GM21717 (cell line): ENCODE measurements at regions not wholly inside any gene's neighbourhood (a gene's known extent, or its start where the extent isn't known, plus 50 kb on each side); places are given as distances from the start of the nearest gene placed in this dataset.
"Not testable (repeated sequence)": the region's sequence is repeated elsewhere in the genome, so short reads cannot be mapped to it uniquely, and the experiment has no call there.

ENCODE experiments used
- ATAC-seq: cut with Tn5 transposase; IDR thresholded peaks from one replicate; pipeline ENCODE4 v1.9.1; 2021; ENCODE audit warnings: mild to moderate bottlenecking, moderate library complexity; ENCODE audit not compliant: unreplicated experiment

DNA sequence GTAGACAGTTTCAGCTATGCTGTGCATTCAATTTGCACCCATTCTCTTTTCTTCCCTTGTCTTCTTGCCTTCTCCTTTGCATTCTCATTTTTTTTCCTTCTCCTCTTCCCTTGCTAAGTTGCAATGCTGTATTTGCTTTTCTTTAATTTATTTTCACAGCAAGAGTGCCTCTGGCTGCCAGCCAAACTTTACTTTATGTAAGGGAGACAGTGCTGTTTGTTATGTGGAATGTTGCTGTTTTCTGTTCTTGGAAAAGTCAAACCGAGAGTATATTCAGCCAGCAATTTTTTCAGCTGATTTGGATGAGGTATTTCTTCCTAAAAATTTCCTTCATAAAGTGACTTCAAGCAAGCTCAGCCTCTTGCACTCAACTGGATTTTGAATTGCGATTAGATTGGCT lies 1293.4 kb downstream of the ARAP2 start:
- no peak for ATAC-seq

DNA sequence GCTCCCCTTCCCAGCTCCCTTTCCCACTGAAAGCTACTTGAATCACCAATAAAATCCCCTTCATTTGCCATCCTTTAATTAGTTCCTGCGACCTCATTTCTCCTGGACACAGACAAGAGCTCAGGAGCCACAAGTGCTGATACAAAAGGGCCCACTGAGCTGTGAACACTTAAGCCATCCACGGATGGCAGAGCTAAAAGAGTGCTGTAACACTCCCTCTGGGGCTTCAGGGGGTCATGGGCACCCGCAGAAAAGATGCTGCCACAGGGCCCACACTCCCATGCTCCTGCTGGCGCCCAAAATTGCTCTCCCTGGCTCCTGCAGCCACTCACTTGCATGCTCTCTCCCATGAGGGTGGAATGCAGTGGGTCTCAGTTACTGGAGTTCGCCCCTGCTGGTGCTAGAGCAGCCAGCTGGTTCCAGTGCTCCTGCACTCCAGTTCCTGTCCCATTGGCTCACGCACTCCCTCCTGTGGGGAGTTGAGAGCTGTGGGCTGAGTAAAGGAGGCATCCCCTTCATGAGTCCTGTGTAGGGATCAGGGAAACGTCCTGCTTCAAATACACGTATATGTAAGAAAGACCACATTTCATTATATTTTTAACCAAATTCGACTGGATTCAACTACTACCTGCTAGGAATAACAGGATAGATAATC lies 1291.0 kb downstream of the ARAP2 start:
- no peak for ATAC-seq

- no peak for ATAC-seq
Measured at GRCh38 chr4:34964613-34965012, 1279.7 kb downstream of the ARAP2 start.

DNA sequence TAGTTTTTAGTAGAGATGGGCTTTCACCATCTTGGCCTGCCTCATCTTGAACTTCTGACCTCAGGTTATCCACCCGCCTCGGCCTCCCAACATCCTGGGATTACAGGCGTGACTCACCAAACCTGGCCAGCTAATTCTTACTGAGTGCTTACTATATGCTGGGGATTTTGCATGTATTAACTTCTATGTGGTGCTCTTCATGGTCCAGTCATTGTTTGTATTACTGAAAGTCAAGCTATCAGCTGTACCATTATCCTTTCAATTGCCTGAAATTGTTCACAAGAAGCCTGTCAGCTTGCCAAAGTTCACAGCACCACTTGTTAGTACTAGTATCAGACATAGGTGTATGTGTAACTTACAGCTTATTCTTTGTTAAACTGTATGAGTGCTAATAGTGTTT lies 1272.1 kb downstream of the ARAP2 start:
- no peak for ATAC-seq

DNA sequence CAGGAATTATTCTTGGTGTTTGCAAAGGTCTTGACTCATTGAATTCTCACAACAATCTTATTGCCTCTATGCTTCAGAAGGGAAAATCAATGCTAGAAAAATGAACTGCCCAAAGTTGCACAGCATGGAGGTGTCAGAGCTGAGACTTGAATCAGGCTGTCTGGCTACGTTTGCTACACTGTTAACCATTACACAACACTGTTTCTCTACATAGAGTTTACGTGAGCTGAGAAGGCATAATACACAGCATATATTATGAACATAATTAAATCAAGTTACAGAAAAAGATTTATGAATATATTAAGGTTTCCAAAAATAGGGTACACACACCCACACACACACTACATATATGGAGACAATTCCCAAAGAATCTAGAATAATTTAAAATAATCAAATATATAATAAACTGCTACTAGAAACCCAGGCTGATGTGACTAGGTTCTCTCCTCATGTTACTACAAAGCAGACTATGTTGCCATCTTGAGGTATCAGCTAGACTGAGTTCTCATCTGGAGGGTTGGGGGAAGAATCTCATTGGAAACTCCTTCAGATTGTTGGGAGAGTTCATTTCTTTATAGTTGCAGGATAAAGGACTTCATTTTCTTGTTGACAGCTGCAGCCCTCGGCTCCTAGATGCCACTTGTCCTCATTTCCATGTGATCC lies 1270.5 kb downstream of the ARAP2 start:
- no peak for ATAC-seq

DNA sequence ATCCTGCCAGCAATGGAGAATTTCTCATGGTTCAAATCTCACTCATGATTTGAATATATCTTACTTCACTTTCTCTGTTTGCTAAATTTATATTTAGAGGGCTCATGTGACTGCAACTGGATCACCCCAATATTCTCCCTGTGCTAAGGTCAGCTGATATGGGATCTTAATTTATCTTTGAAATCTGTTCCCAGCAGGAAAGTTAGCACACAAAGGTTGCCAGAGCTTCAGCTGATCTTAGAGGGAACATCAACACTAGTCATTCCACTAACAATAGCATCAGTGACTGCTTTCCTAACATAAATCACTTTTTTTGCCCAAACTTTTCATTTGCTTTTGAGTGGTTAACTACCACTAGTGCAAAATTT lies 1270.0 kb downstream of the ARAP2 start:
- ATAC-seq: no peak

GRCh38 chr4:35021222-35021621 lies 1223.1 kb downstream of the ARAP2 start:
- ATAC-seq: not testable (repeated sequence)

- ATAC-seq: no peak
Measured at GRCh38 chr4:35025152-35025834, 1219.0 kb downstream of the ARAP2 start.

DNA sequence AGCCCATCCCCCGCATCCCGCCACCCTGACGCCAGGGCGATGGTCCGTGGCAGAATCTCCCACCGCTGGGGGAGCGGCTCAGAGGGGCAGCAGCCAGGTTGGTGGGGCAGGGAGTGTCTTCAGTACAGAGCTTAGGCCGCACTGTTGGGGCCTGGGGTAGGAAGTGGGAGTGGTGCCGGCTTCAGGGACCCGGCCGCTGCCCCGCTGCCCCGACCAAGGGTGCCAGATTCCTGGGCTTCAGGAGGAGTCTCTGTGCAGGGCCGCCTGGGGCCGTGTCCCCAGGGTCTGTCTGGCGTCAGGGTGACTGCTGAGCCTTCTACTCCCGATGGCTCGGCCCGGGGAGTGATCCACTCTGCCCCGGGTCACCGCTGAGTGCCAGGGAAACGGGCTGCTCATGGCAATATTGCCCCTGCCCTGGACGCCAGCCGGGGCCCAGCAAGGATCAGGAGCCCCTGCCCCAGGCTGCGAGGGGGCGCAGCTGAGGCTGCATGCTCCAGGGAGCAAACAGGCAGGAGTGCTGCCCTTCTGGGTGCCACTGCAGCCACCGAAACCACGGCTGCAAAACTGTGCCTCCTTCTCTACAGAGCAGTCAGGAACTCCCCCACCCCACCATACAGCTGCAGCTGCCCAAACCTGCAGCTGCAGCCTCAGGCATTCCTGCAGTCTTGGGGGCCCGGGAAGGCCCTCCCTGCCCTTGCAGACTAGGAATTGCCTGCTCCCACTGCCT lies 1206.1 kb downstream of the ARAP2 start:
- ATAC-seq: no peak

- ATAC-seq: no peak
Measured at GRCh38 chr4:35038845-35039244, 1205.5 kb downstream of the ARAP2 start.

GRCh38 chr4:35052546-35052945 lies 1191.8 kb downstream of the ARAP2 start:
- ATAC-seq: no peak

GRCh38 chr4:35063031-35063570 lies 1181.2 kb downstream of the ARAP2 start:
- ATAC-seq: no peak

DNA sequence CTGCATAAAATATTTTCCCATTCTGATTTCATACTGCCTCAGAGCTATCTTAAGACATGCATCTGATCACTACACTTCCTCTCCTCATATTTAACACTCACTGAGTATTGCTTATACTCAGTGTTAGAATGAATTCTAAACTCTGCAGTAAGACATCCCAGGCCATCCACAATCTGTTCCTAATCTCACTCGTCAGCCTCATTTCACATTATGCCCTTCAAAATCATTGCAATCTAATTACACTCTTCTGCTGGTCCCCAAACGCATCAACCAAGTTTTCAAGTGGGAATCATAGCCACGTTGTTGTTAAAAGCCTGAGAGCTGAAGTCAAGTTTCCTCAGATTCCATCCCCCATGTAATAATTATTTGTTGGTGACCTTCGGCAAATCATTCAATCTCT lies 1177.9 kb downstream of the ARAP2 start:
- ATAC-seq: no peak

DNA sequence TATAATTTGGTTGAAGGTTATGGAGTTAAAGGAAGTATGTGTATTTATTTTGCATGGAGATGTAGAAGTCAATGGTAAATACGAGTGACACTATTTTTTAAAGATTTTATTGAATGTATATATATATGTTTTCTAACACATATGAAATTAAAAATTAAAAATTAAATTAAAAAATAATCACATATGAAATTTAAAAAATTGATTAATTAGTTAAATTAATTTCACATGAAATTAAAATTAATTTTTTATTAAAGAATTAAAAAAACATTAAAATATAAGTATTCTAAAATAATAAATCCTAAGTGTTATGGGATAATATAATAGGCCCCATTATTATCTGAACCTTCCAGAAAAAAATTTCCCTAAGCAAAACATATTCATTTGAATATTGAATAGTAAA lies 1163.5 kb downstream of the ARAP2 start:
- no peak for ATAC-seq

DNA sequence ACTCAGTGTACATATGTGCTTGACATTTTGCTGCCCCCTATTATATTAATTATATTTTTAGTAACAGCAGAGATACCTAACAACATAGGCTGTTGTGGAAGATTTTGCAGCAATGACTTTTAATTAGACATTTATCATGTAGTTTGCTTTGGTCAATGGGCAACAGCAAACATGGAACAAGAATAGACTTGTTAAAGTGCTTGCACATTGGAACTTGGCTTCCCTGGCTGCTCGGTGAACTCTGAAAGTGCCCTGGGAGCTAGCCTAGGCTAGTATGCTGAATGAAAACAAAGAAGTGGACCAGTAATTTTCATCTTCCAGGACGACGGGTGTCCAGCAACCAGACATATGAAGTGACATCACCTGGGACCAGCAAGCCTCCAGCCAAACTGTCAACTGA lies 1157.1 kb downstream of the ARAP2 start:
- no peak for ATAC-seq

- no peak for ATAC-seq
Measured at GRCh38 chr4:35100932-35101331, 1143.4 kb downstream of the ARAP2 start.

DNA sequence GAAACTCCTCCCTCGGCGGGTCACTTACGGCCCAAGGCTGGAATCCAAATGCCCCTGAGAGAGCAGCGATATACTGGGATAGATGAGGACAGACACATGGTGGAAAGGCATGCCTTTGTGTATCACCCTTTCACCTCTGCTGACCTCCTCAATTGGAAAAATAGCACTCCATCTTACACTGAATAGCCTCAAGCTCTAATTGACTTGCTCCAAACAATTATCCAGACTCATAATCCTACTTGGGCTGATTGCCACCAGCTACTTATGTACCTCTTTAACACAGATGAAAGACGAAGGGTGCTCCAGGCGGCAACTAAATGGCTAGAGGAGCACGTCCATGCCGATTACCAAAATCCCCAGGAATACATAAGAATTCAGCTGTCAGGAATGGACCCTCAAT lies 1142.2 kb downstream of the ARAP2 start:
- ATAC-seq: no peak

- no peak for ATAC-seq
Measured at GRCh38 chr4:35105486-35105885, 1138.8 kb downstream of the ARAP2 start.

DNA sequence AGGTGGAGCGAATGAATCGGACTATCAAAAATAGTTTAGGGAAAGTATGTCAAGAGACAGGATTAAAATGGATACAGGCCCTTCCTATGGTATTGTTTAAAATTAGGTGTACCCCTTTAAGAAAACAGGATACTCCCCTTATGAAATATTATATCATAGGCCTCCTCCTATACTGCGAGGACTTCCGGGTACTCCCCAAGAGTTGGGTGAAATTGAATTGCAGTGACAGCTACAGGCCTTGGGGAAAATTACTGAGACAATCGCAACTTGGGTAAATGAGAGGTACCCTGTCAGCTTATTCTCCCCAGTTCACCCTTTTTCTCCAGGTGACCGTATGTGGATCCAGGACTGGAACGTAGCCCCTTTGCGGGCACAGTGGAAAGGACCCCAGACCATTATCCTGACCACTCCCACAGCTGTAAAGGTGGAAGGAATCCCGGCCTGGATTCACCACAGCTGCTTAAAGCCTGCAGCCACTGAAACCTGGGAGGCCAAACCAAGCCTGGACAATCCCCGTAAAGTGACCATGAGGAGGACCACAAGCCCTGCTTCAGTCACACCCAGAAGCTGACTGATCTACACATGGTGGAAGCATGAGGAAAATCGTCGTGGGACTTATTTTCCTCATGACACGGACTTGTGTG lies 1138.1 kb downstream of the ARAP2 start:
- ATAC-seq: no peak

- ATAC-seq: no peak
Measured at GRCh38 chr4:35124106-35124505, 1120.2 kb downstream of the ARAP2 start.
